HG02852 (cell line): ENCODE measurements at regions not wholly inside any gene's neighbourhood (a gene's known extent, or its start where the extent isn't known, plus 50 kb on each side); places are given as distances from the start of the nearest gene placed in this dataset.
"Not testable (repeated sequence)": the region's sequence is repeated elsewhere in the genome, so short reads cannot be mapped to it uniquely, and the experiment has no call there.

ENCODE experiments used
- ATAC-seq: cut with Tn5 transposase; IDR thresholded peaks from one replicate; pipeline ENCODE4 v1.9.1; 2021; ENCODE audit warnings: mild to moderate bottlenecking, moderate library complexity; ENCODE audit not compliant: unreplicated experiment

DNA sequence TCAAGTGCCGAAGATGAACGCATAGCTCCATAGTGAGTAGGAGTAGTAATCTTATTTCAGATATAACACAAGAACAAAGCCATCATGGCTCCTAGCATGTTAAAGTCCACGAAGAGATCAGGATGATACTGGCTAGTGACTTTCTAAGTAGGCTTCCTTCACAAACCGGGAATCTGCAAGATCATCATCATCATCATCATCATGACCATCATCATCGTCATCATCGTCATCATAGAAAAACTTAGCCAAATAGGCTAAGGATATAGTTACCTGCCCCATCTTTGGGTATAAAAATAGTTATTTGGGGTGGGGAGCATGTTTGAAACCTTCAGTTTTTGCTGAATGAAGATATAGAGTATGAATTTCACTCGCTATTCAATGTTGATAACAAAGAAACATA is 57.9 kb downstream of the PYDC2 start:
- ATAC-seq = no peak

DNA sequence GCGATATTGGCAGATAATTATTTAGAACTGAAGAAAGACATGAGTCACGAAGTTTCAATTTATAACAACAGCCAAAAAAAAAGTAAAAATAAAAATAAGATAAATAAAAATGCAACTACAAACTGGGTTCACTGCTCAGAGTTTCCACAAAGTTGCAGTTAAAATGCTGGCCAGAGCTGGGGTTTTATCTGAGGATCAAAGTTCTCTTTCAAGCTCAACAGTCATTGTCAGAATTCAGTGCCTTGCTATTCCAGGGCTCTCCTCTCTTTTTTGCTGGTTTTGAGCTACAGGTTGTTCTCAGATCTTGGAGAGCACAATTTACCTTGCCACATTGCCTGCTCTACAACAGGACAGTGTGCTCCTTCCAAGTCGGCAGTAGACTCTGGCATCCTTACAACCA is 60.1 kb downstream of the PYDC2 start:
- no peak for ATAC-seq

DNA sequence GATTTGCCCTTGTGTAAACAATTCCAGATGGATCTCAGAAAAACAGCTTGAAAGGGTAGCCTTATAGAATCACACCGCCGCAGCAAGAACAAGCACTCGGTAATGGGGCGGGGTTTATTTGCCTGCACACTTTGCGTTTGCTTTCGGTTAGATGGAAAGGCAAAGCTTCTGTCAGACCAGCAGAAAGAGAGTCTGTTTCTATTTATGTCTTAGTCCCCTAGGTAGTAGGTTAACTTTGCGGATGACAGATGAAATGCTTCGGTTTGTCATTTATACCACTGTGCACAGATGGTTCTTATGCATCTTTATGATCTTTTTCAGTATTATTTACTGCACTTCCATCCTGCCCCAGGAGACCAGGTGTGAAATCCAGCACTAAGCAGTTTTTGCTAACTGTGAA is 62.2 kb downstream of the PYDC2 start:
- no peak for ATAC-seq

DNA sequence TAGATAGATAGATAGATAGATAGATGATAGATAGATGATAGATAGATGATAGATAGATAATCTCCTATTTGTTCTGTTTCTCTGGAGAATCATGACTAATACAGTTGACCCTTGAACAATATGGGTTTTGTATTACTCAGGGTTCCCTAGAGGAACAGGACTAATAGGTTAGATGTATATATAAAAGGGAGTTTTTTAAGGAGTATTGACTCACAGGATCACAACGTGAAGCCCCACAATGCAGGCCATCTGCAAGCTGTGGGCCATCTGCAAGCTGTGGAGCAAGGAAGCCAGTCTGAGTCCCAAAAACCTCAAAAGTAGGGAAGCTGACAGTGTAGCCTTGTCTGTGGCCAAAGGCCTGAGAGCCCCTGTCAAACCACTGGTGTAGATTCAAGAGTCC is 67.6 kb downstream of the PYDC2 start:
- ATAC-seq = no peak

DNA sequence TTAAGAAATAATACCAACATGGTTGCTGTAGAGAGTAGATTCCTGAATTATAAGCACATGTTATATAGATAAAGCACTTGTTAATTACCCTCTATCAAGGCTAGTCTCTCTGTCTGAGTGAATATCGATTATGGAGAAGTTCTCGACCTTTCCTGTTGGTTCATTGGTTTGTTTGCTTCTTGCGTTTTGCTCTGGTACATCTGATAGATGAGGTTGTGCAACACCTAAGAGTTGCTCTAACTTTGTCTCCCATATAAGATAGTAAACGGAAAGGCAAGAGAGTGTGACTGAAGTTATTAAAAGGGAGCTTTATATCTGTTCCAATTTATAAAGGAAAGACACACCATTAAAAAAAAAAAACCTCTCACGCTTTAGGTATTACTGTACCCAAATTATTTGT is 69.0 kb downstream of the PYDC2 start:
- no peak for ATAC-seq

DNA sequence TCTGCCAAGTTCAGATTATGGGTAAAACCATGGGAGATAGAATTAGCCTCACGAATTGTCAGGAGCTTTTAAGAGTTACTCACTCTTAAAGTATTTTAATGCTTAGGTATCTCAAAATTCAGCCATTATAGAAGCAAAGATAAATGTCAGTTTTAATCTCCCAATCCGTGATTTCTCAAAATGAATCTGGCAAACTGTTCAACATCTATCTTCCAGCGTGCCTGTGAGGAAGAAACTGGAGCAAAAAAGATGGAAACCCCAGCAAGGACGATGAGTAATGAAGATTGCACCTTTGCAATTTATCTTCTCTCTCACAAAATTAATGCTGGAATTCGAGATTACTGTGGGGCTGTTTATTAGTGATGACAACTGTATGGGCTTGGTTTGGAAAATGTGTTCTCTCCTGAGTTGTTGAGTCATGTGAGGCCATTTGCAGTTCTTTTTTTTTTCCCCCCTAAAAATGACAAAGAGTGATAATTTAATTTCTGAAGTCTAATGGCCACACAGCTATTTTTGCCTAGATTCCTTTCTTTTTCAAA is 70.5 kb downstream of the PYDC2 start:
- ATAC-seq = no peak

DNA sequence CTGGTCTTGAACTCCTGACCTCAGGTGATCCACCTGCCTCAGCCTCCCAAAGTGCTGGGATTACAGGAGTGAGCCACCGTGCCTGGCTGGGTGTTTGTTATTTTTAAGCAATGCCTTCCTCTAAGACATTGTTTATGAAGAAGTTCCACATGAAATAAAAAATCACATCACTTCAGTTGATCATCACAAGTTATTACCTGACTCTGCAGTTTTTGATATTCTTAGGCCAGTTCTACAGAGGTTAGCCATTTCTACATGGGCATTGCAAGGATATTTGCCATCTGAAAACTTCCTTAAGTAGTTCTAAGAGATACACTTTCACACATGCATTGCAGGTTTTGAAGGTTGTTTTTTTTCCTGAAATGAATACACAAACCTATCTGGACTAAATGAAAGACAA is 82.1 kb downstream of the PYDC2 start:
- no peak for ATAC-seq

DNA sequence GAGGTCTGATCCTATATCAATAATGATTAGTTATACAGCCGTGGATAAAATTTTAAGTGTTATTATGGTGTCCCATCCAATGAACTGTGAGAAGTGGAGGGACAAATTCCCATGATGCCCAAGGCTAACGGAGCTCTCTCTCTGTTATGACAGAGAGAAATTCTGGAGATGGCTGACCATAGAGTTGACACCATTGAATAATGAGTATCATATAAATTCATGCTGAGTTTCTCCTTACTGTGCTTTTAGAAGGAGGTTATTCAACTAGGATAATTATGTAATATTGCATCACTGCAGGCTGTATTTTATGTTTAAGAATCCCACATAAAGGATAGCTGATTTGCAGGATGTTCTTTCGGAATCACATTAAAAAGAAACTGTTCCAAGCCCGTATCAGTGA is 82.9 kb downstream of the PYDC2 start:
- ATAC-seq = no peak

DNA sequence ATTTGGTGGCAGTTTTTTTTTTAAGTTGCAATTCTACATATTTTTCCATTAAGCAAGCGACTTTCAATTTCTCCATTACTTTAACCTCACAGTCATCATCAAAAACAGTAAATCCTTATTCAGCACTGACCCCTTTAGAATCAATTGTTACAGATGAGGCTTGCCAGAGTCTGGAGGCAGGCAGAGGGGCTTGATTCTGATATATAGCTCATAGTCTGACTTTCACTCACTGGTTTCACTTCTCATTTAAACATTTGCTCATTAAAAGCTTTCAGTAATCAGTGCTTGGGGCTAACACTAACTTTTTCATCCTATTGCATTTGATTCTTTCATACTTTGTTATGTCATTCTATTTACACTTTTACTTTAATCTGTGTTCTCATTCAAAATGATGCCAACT is 88.4 kb downstream of the PYDC2 start:
- no peak for ATAC-seq

DNA sequence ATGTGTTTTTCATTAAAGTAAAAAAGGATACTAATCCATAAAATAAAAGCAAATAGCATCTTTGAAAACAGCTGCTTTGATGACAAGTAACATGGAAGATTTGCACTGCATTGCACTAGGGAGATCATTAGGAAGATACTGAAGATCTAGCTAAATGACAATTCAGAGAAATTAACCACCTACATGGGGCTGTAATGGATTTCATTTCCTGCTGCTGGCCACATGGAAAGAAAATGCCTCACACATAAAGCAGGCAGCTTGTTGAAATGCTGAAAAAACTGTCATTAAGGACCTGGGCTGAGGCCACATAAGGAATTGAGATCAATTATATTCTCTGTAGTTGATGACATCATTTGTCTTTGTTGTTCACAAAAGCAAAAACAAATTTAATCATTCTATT is 94.1 kb downstream of the PYDC2 start:
- no peak for ATAC-seq

DNA sequence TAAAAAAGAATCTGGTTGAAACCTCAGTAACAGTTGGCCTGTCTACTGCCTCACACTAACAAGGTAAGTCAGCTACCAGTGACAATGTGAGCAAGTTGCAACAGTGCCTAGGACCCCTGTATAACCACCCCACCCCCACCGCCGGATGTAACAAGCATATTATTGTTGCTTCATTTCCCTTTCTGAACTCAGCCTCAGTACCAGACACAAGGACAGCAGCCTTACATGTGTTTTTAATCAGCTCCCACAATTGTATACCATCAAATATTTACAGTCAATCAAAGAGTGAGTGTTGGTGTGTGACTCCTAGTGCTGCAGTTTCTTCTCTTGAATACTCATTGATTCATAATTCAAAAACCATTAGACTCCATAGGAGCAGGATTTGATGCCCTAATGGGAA is 96.4 kb downstream of the PYDC2 start:
- no peak for ATAC-seq

DNA sequence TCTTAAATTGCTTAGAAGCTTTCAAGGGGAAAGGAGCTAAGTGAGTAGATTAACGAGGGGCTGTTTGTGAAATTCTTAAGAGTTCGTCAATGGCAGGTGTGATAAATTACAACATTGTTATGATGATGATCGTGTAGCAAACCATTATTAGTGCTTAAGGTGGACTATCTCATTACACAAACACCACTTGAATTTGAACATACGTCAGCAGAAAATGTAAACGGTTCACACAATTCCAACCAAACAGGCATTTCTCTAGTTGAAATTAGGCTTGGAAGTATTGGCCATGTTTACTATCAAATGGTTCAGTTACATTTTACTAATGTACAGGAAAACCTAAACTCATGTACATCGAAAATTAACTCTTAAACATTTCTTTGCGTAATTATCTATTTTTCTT is 102.8 kb downstream of the PYDC2 start:
- ATAC-seq = no peak

DNA sequence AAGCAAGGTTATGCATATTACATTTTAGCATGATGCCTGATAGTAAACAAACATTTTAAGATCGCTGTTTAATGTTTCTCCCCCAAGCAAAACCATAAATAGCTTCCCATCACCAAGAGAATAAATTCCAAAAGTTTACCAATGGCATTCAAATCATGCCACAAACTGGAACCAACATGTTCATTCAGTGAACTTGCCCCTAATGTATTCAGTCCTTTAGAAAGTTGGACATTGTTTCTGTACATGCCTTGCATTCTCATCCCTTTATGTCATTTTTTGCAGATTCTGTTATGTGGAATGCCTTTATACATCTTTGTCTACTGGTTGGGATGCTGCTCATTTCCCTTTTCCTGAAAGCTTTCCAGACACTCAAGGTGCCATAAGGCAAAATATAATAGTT is 105.5 kb downstream of the PYDC2 start:
- no peak for ATAC-seq

DNA sequence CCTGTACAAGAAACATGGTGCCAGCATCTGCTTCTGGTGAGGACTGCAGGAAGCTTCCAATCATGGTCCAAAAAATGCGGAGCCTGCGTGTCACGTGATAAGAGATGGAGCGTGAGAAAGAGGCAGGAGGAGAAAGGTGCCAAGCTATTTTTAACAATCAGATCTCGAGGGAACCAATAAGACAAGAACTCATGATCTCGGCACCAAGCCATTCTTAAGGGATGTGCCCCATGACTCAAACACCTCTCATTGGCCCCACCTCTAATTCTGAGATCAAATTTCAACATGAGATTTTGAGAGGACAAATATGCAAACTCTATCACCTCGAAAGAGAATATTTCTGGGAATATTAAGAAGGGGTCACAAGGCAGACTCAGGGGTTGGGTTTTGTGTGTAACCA is 107.2 kb downstream of the PYDC2 start:
- ATAC-seq = no peak

DNA sequence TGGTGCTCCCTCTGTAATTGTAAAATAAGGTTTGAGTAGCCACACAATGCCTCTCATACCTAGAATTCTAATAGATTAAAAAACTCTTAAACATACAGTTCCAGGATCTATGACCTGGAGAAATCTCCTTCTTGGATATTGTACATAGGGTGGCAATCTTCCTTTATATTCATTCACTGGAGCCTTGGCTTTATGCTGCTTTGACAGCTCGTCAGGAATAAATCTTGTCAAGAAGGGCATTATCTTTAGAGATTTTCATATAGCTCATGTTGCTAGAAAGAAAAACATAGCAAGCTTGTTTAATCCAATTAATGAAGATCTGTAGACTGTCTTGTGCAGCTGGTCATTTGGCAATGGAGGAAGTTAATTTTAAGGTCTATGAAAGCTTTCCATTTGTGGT is 131.1 kb downstream of the PYDC2 start:
- ATAC-seq = no peak

DNA sequence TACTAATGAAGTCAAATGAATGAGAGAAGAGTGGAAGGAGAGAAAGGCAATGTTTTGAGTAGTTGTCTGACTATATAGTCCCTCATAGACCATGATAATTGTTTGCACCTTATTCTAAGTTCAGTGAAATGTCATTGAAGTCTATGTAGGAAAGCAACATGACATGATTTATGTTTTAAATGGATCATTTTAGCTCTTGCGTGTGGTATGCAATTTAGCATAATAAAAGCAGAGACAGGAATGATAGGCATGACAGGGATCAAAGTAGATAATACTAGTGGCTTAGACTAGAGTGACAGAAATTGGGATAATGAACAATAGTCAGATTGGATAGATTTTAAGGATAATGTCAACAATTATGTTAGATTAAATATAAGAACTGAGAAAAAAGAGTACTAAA is 132.5 kb downstream of the PYDC2 start:
- ATAC-seq = no peak

DNA sequence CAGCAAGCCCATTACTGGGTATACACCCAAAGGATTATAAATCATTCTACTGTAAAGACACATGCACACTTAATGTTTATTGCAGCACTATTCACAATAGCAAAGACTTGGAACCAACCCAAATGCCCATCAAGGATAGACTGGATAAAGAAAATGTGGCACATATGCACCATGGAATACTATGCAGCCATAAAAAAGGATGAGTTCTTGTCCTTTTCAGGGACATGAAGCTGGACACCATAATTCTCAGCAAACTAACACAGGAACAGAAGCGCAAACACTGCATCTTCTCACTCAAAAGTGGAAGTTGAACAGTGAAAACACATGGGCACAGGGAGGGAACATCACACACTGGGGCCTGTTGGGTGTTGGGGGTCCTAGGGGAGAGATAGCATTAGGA is 154.5 kb downstream of the PYDC2 start:
- ATAC-seq = not testable (repeated sequence)

DNA sequence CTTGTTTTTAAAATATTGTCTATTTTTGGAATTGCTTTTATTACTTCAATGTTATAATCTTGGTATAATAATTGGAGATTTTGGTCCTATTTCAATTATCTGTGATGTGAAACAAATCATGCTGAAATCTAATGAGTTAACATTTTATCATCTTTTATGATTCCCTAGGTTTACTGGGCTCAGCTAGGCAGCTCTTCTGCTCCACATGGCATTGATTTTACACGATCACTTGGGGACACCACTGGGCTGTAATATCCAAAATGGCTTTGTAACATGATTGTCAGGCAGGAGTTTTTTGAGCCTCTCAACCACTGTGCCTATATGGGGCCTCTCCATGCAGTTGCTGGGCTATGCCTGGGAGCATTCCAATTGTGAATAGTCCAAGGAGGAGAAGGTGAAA is 163.3 kb downstream of the PYDC2 start:
- no peak for ATAC-seq

DNA sequence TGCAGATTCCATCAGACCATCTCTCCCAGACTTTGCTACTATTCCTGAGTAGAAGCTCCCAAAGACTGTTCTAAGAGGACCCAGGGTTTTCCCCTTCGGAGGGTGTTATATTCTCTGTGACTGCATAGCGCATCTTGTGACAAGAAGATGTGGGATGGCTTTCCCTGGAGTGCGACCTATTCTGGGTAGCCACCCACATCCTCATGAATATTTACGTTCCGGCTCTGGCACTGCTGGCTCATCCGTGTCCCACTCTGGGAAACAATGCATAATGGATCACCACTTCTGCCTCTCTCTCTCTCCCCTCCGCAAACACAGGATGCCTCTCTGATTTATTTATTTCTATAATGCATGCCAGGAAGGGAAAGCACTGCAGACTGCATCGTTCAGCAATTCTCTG is 166.1 kb downstream of the PYDC2 start:
- ATAC-seq = no peak

DNA sequence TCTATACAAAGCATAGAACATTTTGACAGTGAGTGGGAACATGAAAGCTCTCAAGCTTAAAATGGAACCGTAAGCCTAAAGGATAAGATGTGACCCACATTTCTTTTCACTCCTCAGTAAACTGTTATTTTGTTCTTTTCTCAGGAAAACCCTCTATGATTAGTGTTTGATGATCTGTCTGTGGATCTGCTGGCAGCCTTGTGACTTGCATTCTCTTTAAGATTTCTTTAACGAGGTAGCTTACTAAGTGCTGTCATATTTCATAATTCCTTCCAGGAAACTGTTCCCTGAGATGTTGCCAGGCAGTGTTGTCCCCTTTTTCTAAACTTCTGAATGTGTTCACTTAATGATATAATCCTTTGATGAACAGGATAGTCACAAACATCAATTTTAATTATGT is 167.6 kb downstream of the PYDC2 start:
- ATAC-seq = no peak

DNA sequence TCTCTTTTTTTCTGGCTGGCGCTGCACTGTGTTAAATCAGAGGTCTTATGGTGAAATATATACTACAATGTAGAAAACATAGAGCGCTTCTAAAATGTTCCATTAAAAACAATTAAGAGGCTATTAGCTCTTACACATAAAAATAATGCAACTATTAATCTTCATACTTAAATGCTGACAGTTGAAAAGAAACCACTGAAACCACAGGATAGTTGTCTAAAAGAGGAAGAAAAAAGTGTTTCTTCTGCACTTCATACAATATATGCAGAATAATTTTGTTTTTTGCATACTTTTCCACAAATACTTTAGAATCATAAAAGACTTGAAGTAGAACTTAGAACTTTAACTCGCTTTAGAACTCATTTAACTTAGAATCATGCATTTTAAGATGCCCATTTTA is 170.5 kb downstream of the PYDC2 start:
- ATAC-seq = no peak

DNA sequence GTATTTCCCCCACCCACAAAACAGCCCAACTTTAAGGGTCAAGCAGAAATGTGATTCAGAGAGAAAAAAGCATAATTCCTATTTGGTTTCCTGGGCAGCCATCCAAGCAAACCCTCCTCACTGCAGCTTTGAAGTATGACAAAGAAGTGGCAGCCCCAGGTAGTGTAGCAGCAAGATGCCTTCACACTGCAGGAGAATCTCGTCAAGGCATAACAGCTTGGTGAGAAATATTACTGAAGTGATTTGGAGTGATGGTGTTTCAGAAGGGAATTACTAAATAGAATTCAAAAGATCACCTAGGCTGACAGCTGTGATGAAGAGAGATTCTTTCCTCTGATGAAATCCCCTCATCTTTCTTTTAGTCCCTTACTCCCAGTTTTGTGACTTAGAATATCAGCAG is 173.9 kb downstream of the PYDC2 start:
- ATAC-seq = no peak

DNA sequence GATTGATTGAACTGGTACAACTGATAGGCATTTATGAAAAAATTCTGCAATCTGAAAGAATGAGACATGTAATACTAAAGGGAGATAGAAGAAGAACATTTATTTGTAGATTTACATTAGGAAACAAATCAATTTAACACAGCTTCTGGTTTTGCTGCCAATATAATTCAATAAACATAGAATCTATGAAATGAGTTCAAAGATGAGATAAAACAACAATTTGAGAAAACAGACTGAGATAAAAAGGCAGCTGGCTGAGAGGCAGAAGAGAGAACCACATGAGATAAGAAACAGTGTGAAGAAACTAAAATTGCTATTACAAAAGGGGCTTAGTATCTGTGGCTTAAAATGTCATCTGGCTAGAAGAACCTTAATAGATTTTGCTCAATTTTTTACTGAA is 176.6 kb downstream of the PYDC2 start:
- ATAC-seq = no peak

DNA sequence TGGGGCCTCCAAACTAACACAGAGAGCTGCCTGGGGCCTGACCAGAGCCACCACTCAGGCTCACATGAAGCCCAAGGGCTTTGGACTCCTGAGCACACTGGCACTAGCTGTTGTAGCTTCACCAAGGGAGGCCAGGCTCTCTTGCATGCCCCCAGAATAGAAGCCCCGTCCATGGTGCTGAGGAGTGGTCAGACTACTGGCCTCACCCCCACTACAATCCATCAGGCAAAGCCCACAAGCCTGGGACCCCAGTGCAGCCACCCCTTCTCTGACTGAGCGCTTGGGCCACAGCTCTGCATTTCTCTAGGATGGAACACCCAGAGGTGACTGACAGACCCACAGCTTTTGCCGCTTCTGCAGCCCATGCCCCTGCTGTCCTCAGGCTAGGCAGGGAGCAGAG is 180.8 kb downstream of the PYDC2 start:
- ATAC-seq = no peak
